ENCODE measurements at regions not wholly inside any gene's neighbourhood (a gene's known extent, or its start where the extent isn't known, plus 50 kb on each side); places are given as distances from the start of the nearest gene placed in this dataset.

DNA sequence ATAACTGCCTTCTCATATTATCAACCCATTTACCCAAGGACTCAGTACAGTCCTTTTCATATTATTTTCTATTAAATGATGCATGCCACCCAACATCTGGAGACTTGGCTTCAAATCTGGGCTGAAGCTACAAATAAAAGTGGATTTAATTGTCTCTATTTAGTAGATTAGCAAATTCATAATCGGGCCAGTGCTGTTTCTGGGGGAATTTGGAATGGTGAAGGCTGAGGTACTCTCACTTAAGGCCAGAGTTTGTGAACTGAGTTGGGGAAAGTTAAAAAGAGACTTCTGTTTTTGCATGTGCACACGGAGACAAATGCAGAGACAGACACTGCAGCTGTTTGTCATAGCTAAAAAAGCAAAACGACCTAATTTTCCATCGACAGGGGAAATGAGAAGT is 100.9 kb downstream of the PFDN4 start (continued):
- TF ChIP-seq, protein P1, sequence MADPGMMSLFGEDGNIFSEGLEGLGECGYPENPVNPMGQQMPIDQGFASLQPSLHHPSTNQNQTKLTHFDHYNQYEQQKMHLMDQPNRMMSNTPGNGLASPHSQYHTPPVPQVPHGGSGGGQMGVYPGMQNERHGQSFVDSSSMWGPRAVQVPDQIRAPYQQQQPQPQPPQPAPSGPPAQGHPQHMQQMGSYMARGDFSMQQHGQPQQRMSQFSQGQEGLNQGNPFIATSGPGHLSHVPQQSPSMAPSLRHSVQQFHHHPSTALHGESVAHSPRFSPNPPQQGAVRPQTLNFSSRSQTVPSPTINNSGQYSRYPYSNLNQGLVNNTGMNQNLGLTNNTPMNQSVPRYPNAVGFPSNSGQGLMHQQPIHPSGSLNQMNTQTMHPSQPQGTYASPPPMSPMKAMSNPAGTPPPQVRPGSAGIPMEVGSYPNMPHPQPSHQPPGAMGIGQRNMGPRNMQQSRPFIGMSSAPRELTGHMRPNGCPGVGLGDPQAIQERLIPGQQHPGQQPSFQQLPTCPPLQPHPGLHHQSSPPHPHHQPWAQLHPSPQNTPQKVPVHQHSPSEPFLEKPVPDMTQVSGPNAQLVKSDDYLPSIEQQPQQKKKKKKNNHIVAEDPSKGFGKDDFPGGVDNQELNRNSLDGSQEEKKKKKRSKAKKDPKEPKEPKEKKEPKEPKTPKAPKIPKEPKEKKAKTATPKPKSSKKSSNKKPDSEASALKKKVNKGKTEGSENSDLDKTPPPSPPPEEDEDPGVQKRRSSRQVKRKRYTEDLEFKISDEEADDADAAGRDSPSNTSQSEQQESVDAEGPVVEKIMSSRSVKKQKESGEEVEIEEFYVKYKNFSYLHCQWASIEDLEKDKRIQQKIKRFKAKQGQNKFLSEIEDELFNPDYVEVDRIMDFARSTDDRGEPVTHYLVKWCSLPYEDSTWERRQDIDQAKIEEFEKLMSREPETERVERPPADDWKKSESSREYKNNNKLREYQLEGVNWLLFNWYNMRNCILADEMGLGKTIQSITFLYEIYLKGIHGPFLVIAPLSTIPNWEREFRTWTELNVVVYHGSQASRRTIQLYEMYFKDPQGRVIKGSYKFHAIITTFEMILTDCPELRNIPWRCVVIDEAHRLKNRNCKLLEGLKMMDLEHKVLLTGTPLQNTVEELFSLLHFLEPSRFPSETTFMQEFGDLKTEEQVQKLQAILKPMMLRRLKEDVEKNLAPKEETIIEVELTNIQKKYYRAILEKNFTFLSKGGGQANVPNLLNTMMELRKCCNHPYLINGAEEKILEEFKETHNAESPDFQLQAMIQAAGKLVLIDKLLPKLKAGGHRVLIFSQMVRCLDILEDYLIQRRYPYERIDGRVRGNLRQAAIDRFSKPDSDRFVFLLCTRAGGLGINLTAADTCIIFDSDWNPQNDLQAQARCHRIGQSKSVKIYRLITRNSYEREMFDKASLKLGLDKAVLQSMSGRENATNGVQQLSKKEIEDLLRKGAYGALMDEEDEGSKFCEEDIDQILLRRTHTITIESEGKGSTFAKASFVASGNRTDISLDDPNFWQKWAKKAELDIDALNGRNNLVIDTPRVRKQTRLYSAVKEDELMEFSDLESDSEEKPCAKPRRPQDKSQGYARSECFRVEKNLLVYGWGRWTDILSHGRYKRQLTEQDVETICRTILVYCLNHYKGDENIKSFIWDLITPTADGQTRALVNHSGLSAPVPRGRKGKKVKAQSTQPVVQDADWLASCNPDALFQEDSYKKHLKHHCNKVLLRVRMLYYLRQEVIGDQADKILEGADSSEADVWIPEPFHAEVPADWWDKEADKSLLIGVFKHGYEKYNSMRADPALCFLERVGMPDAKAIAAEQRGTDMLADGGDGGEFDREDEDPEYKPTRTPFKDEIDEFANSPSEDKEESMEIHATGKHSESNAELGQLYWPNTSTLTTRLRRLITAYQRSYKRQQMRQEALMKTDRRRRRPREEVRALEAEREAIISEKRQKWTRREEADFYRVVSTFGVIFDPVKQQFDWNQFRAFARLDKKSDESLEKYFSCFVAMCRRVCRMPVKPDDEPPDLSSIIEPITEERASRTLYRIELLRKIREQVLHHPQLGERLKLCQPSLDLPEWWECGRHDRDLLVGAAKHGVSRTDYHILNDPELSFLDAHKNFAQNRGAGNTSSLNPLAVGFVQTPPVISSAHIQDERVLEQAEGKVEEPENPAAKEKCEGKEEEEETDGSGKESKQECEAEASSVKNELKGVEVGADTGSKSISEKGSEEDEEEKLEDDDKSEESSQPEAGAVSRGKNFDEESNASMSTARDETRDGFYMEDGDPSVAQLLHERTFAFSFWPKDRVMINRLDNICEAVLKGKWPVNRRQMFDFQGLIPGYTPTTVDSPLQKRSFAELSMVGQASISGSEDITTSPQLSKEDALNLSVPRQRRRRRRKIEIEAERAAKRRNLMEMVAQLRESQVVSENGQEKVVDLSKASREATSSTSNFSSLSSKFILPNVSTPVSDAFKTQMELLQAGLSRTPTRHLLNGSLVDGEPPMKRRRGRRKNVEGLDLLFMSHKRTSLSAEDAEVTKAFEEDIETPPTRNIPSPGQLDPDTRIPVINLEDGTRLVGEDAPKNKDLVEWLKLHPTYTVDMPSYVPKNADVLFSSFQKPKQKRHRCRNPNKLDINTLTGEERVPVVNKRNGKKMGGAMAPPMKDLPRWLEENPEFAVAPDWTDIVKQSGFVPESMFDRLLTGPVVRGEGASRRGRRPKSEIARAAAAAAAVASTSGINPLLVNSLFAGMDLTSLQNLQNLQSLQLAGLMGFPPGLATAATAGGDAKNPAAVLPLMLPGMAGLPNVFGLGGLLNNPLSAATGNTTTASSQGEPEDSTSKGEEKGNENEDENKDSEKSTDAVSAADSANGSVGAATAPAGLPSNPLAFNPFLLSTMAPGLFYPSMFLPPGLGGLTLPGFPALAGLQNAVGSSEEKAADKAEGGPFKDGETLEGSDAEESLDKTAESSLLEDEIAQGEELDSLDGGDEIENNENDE (IDR thresholded peaks at IDR 0.05; ENCODE audit: insufficient replicate concordance, low read length): no peak
- TF ChIP-seq TBP (IDR thresholded peaks at IDR 0.05; ENCODE audit: low read depth, low read length): no peak
- no peak for TF ChIP-seq CEBPB (IDR thresholded peaks at IDR 0.05; ENCODE audit: low read depth, low read length)
- TF ChIP-seq JUND (IDR thresholded peaks at IDR 0.05; ENCODE audit: low read length): no peak

Data from H1 (cell line).